K562 (cell line): ENCODE measurements at regions not wholly inside any gene's neighbourhood (a gene's known extent, or its start where the extent isn't known, plus 50 kb on each side); places are given as distances from the start of the nearest gene placed in this dataset.

Source experiments
- ATAC-seq: fragments of 200-7000 bp; cut with Tn5 transposase; 3 replicates; pipeline ENCODE4 v1.9.1; 2020; ENCODE audit warnings: moderate library complexity
- BruUV-seq: library from RNA; stranded (reverse); fragments of 400-500 nt; replicated peaks from 2 replicates; lab custom pipeline; 2021; lab: Mats Ljungman, UMichigan
- CTCF ChIA-PET: fragments of 300-600 bp; formaldehyde crosslinking; extraction: SDS; loops from one replicate; lab custom pipeline; 2021; ENCODE audit warnings: low intra/inter-chr PET ratio; lab: Yijun Ruan, JAX
- POLR2A ChIA-PET: fragments of 300-600, 350-650 bp; sonication (Branson Sonifier 250); formaldehyde crosslinking; extraction: SDS; loops from one replicate; lab custom pipeline; 2021; ENCODE audit warnings: antibody characterized with exemption, inconsistent platforms; lab: Yijun Ruan, JAX
- DNase-seq, 4 experiments: peaks; one replicate each; pipeline versions ENCODE4 v3.0.0 to v3.0.0-alpha.2; 2011 to 2018; ENCODE audit warnings: low spot score in 3 of 4, mixed read lengths in 3 of 4; ENCODE audit errors: extremely low read depth in 1 of 4
- FAIRE-seq: peaks from 2 replicates; lab custom pipeline; 2011; peaks lifted over from hg19 to GRCh38; lab: Jason Lieb, UNC
- H2AFZ ChIP-seq: 2 replicates; pipeline ENCODE4 v1.6.0; 2011; ENCODE audit warnings: low read depth, low read length, control low read depth, inconsistent platforms
- H3K27ac ChIP-seq: fragments of 200-600 bp; 3 replicates; pipeline ENCODE4 v1.8.0; 2011; ENCODE audit warnings: low read depth, mild to moderate bottlenecking, control low read depth, inconsistent platforms, low read length, moderate library complexity, mixed read lengths; ENCODE audit errors: extremely low read depth
- H3K27me3 ChIP-seq, 2 experiments: fragments of 300-600 bp in 1 of 2; 2 replicates in 1 of 2; 3 replicates in 1 of 2; pipeline versions ENCODE4 v1.6.0 to v1.8.0; 2011; ENCODE audit warnings: inconsistent platforms in 2 of 2, low read length in 2 of 2, mild to moderate bottlenecking in 1 of 2, mixed read lengths in 1 of 2, moderate library complexity in 1 of 2; ENCODE audit not compliant: control insufficient read depth in 2 of 2, insufficient read depth in 2 of 2
- H3K36me3 ChIP-seq: fragments of 300-600 bp; 3 replicates; pipeline ENCODE4 v1.8.0; 2011; ENCODE audit warnings: mild to moderate bottlenecking, low read length, inconsistent platforms; ENCODE audit not compliant: control insufficient read depth, insufficient read depth
- H3K4me1 ChIP-seq, 2 experiments: fragments of 200-600 bp in 1 of 2; replicated peaks in 1 of 2; 2 replicates in 1 of 2; 3 replicates in 1 of 2; pipeline versions ENCODE4 v1.5.1 to v1.8.0; 2011; ENCODE audit warnings: inconsistent platforms in 2 of 2, low read length in 2 of 2, mild to moderate bottlenecking in 1 of 2, mixed read lengths in 1 of 2, moderate library complexity in 1 of 2; ENCODE audit not compliant: control insufficient read depth in 2 of 2, insufficient read depth in 2 of 2
- H3K4me2 ChIP-seq: 2 replicates; pipeline ENCODE4 v1.6.1; 2011; ENCODE audit warnings: low read length, control low read depth, inconsistent platforms, mixed read lengths; ENCODE audit not compliant: insufficient read depth
- H3K4me3 ChIP-seq: fragments of 200-600 bp; sonication (generic), shearing (Covaris generic); 2 replicates; pipeline ENCODE4 v1.5.1; 2016; ENCODE audit warnings: control low read depth, inconsistent platforms
- H3K79me2 ChIP-seq: fragments of 200-600 bp; 3 replicates; pipeline ENCODE4 v1.8.0; 2011; ENCODE audit warnings: low read length, inconsistent platforms; ENCODE audit not compliant: control insufficient read depth, insufficient read depth
- H3K9ac ChIP-seq, 2 experiments: 2 replicates each; pipeline versions ENCODE4 v1.6.0 to v1.6.1; 2011; ENCODE audit warnings: low read depth in 2 of 2, low read length in 2 of 2, control low read depth in 1 of 2, inconsistent platforms in 1 of 2, mild to moderate bottlenecking in 1 of 2, mixed read lengths in 1 of 2; ENCODE audit not compliant: insufficient read depth in 1 of 2
- H3K9me1 ChIP-seq: one replicate; pipeline ENCODE4 v1.6.0; 2011; ENCODE audit warnings: inconsistent platforms, mild to moderate bottlenecking, low read length, moderate library complexity; ENCODE audit not compliant: control insufficient read depth, insufficient read depth
- H3K9me3 ChIP-seq: replicated peaks from 2 replicates; pipeline ENCODE4 v1.5.1; 2011; ENCODE audit warnings: low read depth, low read length, inconsistent platforms; ENCODE audit not compliant: control insufficient read depth, insufficient read depth
- H4K20me1 ChIP-seq: replicated peaks from 2 replicates; pipeline ENCODE4 v1.6.1; 2011; ENCODE audit warnings: low read length, inconsistent platforms, mixed read lengths; ENCODE audit not compliant: control insufficient read depth, insufficient read depth
- AFF4 ChIP-seq: sonication (generic); formaldehyde crosslinking; IDR thresholded peaks from 2 replicates; pipeline ENCODE4 v1.8.0; 2023; ENCODE audit warnings: mild to moderate bottlenecking, missing genetic modification reagents
- BCOR ChIP-seq: fragments of 450-650 bp; IDR thresholded peaks from 2 replicates; pipeline ENCODE4 v1.6.1; 2016
- CXXC5 ChIP-seq: fragments of 250-450 bp; sonication (Bioruptor Pico); IDR thresholded peaks from 2 replicates; pipeline ENCODE4 v1.8.0; 2022; ENCODE audit warnings: inconsistent platforms, mild to moderate bottlenecking, moderate library complexity
- HMGXB4 ChIP-seq: sonication (generic); formaldehyde crosslinking; IDR thresholded peaks from 2 replicates; pipeline ENCODE4 v1.8.1; 2023; ENCODE audit warnings: mild to moderate bottlenecking, missing genetic modification reagents
- MAFG ChIP-seq: fragments of 450-650 bp; conservative IDR thresholded peaks from 2 replicates; pipeline ENCODE4 v1.6.1; 2016; ENCODE audit warnings: missing genetic modification characterization, missing compliant biosample characterization
- PTBP1 ChIP-seq: fragments of 200-400 bp; formaldehyde crosslinking; IDR thresholded peaks from 2 replicates; pipeline ENCODE4 v1.6.1; 2017; ENCODE audit warnings: low read depth, low read length
- PYGO2 ChIP-seq: fragments of 450-650 bp; IDR thresholded peaks from 2 replicates; pipeline ENCODE4 v1.6.1; 2016; ENCODE audit warnings: mild to moderate bottlenecking, missing genetic modification characterization, moderate library complexity, missing compliant biosample characterization
- RUNX1 ChIP-seq: sonication (generic); IDR thresholded peaks from 2 replicates; pipeline ENCODE4 v1.6.1; 2016; ENCODE audit warnings: antibody characterized with exemption, low read depth
- SFPQ ChIP-seq: fragments of 200-400 bp; formaldehyde crosslinking; IDR thresholded peaks from 2 replicates; pipeline ENCODE4 v1.6.1; 2017; ENCODE audit warnings: mild to moderate bottlenecking, low read depth, low read length, moderate library complexity
- SMARCC2 ChIP-seq: fragments of 450-650 bp; IDR thresholded peaks from 2 replicates; pipeline ENCODE4 v1.6.1; 2017; ENCODE audit warnings: antibody characterized with exemption, moderate library complexity, mild to moderate bottlenecking, low read depth
- SRF ChIP-seq, 2 experiments: fragments of 250-450, 450-650 bp in 1 of 2; sonication (Bioruptor Pico) in 1 of 2; sonication (generic) in 1 of 2; formaldehyde crosslinking; IDR thresholded peaks; 2 replicates each; pipeline versions ENCODE4 v1.5.0 to v1.5.1; 2020 to 2022; ENCODE audit warnings: mild to moderate bottlenecking in 1 of 2, missing genetic modification reagents in 1 of 2
- ZBTB1 ChIP-seq: sonication (generic); formaldehyde crosslinking; IDR thresholded peaks from 2 replicates; pipeline ENCODE4 v1.8.1; 2023; ENCODE audit warnings: missing genetic modification reagents, low read depth, mild to moderate bottlenecking, borderline replicate concordance
- ZKSCAN3 ChIP-seq: fragments of 250-450 bp; sonication (Bioruptor Pico); IDR thresholded peaks from 2 replicates; pipeline ENCODE4 v1.4.0; 2020
- ZNF24 ChIP-seq: fragments of 450-650 bp; IDR thresholded peaks from 2 replicates; pipeline ENCODE4 v1.6.1; 2016
- WGBS: fragments of 100-300 bp; shearing (Covaris generic); methylation state at CpG from one replicate; pipeline ENCODE4 v1.1.6; 2016; ENCODE audit warnings: low coverage, mixed read lengths; ENCODE audit not compliant: insufficient coverage; ENCODE audit errors: missing lambda C conversion rate; 5-methylcytosine and 5-hydroxymethylcytosine counted together
- in situ Hi-C: fragments of 300-500 bp; cut with MboI; formaldehyde crosslinking; loops from 4 replicates; pipeline ENCODE4 v1.15.0; 2018; ENCODE audit warnings: inconsistent platforms, mixed read lengths
- intact Hi-C: fragments of 100-400 bp; cut with micrococcal nuclease; formaldehyde crosslinking; loops from 2 replicates; pipeline ENCODE4 v1.14.2; 2022

- TF ChIP-seq AFF4 = no peak
- TF ChIP-seq SFPQ = no peak
- TF ChIP-seq RUNX1 = no peak
Observed at GRCh38 chr16:86304868-86305267, 205.5 kb upstream of the FOXF1 start (continued).

GRCh38 chr16:86305440-86305839, 204.9 kb upstream of the FOXF1 start:
- peaks cover 0 to 4% of the 10 kb centered on the region in 2 experiments; a peak in 2 of 5 replicates for H3K4me1 ChIP-seq
- TF ChIP-seq ZNF24 = no peak
- no peak for TF ChIP-seq CXXC5 (CRISPR knock-in tag)
- no peak for TF ChIP-seq RUNX1
- no peak for TF ChIP-seq PYGO2
- no peak for TF ChIP-seq ZBTB1
- TF ChIP-seq ZKSCAN3 (CRISPR knock-in tag) = no peak
- no peak for TF ChIP-seq BCOR
- TF ChIP-seq HMGXB4 = no peak
- TF ChIP-seq SRF (CRISPR knock-in tag; IDR thresholded peaks at IDR 0.05) = no peak
- no peak for TF ChIP-seq MAFG
- TF ChIP-seq SMARCC2 = no peak
- TF ChIP-seq PTBP1 = no peak
- no peak overlapping the region for H3K4me2 ChIP-seq
- H3K9me1 ChIP-seq = peaks cover 4% of the 10 kb centered on the region
- ATAC-seq = no peak
- intact Hi-C loops = no loop called here
- H3K9ac ChIP-seq = no peak overlapping the region
- H2AFZ ChIP-seq = no peak overlapping the region
- no TSS peak for BruUV-seq
- in situ Hi-C loops = no loop called here
- ChIA-PET POLR2A (interaction anchor here (0.6 kb wide), 1 partner anchor 133 kb away, joined by 3 read pairs; no protein-coding TSS in a partner anchor), CTCF (no interaction called here)
- no peaks in the 10 kb centered on the region for H3K9me3 ChIP-seq
- H3K27me3 ChIP-seq = peaks cover 25 to 41% of the 10 kb centered on the region in 2 experiments
- no peaks in the 10 kb centered on the region for H3K36me3 ChIP-seq
- no peak for DNase-seq
- H4K20me1 ChIP-seq = peaks cover 3% of the 10 kb centered on the region; the same call in 1 of the 2 replicates
- H3K27ac ChIP-seq = no peak overlapping the region
- no peak overlapping the region for H3K4me3 ChIP-seq
- 0% methylated on average over 5 of the region's 5 CpGs for WGBS
- FAIRE-seq = no peak
- H3K79me2 ChIP-seq = no peaks in the 10 kb centered on the region
